HFF-Myc (cell line): ENCODE measurements at regions not wholly inside any gene's neighbourhood (a gene's known extent, or its start where the extent isn't known, plus 50 kb on each side); places are given as distances from the start of the nearest gene placed in this dataset.

Experiments
- DNase-seq: peaks from one replicate; pipeline ENCODE4 v3.0.0-alpha.2; 2011; ENCODE audit warnings: low read depth; ENCODE audit errors: extremely low read depth
- H3K4me3 ChIP-seq: replicated peaks from 2 replicates; pipeline ENCODE4 v1.5.1; 2011; ENCODE audit warnings: low read depth, mild to moderate bottlenecking, control low read depth, low read length
- TF ChIP-seq, protein P1 (sequence below): IDR thresholded peaks from 2 replicates; pipeline ENCODE4 v1.5.1; 2012; ENCODE audit warnings: mild to moderate bottlenecking, low read depth, low read length, control low read depth; ENCODE audit errors: missing control alignments

DNA sequence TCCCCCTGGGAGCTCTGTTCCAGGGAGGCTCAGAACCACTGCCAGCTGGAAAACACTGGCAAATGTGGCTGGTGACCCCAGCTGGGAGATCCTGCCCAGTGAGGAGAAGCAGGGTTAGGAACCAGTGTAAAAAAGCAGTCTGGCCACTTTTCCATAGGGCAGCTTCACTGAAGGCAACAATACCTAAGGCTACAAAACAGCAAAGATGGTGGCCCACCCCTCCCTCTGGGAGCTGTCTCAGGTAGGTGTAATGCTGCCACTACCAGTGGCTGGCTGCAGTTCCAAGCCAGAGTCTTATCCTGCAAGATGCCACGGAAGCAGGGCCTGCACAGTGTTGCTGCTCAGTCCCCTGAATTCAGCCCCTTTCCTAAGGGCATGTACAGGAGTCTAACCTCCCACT is 50.6 kb upstream of the ANO6 start:
- DNase-seq, result no peak
- no peak overlapping the region for H3K4me3 ChIP-seq
- TF ChIP-seq, protein P1, sequence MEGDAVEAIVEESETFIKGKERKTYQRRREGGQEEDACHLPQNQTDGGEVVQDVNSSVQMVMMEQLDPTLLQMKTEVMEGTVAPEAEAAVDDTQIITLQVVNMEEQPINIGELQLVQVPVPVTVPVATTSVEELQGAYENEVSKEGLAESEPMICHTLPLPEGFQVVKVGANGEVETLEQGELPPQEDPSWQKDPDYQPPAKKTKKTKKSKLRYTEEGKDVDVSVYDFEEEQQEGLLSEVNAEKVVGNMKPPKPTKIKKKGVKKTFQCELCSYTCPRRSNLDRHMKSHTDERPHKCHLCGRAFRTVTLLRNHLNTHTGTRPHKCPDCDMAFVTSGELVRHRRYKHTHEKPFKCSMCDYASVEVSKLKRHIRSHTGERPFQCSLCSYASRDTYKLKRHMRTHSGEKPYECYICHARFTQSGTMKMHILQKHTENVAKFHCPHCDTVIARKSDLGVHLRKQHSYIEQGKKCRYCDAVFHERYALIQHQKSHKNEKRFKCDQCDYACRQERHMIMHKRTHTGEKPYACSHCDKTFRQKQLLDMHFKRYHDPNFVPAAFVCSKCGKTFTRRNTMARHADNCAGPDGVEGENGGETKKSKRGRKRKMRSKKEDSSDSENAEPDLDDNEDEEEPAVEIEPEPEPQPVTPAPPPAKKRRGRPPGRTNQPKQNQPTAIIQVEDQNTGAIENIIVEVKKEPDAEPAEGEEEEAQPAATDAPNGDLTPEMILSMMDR, result no peak

DNA sequence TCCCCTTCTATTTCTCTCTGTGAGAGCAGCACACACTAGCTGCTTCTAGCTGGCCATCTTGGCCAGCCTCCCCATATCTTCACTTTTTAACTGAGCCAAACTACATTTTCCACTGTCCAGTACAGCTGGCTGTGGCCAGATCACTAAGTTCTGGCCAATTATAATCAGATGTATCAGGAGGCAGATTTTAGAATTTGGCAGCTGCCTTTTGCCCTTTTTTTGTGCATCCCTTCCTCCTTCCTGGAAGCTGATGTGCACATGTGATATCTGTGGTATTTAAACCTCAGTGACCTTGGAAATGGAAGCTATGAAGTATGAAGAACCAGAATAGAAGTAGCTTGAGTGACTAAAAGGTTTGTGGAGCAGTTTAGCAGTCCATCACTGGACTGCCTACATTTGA is 49.8 kb upstream of the ANO6 start:
- no peak overlapping the region for H3K4me3 ChIP-seq
- DNase-seq, result no peak
- TF ChIP-seq, protein P1, result no peak
